ENCODE measurements at regions not wholly inside any gene's neighbourhood (a gene's known extent, or its start where the extent isn't known, plus 50 kb on each side); places are given as distances from the start of the nearest gene placed in this dataset.

GRCh38 chr21:28402616-28402989 lies 590.1 kb downstream of the LTN1 start:
- no peaks in the 10 kb centered on the region for H3K27me3 ChIP-seq
- no peaks in the 10 kb centered on the region for H3K36me3 ChIP-seq
- no peaks in the 10 kb centered on the region for H3K9me3 ChIP-seq
- no peak for DNase-seq (ENCODE audit: low spot score in 2 of 2)
- no peak overlapping the region for H3K4me3 ChIP-seq
- H3K4me1 ChIP-seq, result no peaks in the 10 kb centered on the region
- intact Hi-C loops (cut with DNase I), result no loop called here
- TF ChIP-seq CTCF (IDR thresholded peaks at IDR 0.05), result no peak
- H3K27ac ChIP-seq, result no peak overlapping the region

- intact Hi-C loops (cut with DNase I), result no loop called here
- Histone ChIP-seq H3K4me1 (no peaks in the 10 kb centered on the region), H3K9me3 (no peaks in the 10 kb centered on the region), H3K27me3 (no peaks in the 10 kb centered on the region), H3K27ac (no peak overlapping the region), H3K36me3 (no peaks in the 10 kb centered on the region), H3K4me3 (no peak overlapping the region)
- DNase-seq (ENCODE audit: low spot score in 2 of 2), result no peak
- TF ChIP-seq CTCF (IDR thresholded peaks at IDR 0.05), result no peak
Observed at GRCh38 chr21:28397040-28397439, 595.6 kb downstream of the LTN1 start.

- Histone ChIP-seq H3K4me3 (no peak overlapping the region), H3K4me1 (no peaks in the 10 kb centered on the region), H3K27me3 (no peaks in the 10 kb centered on the region), H3K27ac (no peak overlapping the region), H3K9me3 (no peaks in the 10 kb centered on the region), H3K36me3 (no peaks in the 10 kb centered on the region)
- intact Hi-C loops (cut with DNase I), result no loop called here
- TF ChIP-seq CTCF (IDR thresholded peaks at IDR 0.05), result no peak
- no peak for DNase-seq (ENCODE audit: low spot score in 2 of 2)
Observed at GRCh38 chr21:28396421-28396820, 596.3 kb downstream of the LTN1 start.

GRCh38 chr21:28393279-28393678 lies 599.4 kb downstream of the LTN1 start:
- Histone ChIP-seq H3K4me3 (no peak overlapping the region), H3K4me1 (no peaks in the 10 kb centered on the region), H3K27ac (no peak overlapping the region), H3K9me3 (no peaks in the 10 kb centered on the region), H3K36me3 (no peaks in the 10 kb centered on the region), H3K27me3 (no peaks in the 10 kb centered on the region)
- TF ChIP-seq CTCF (IDR thresholded peaks at IDR 0.05), result no peak
- no peak for DNase-seq (ENCODE audit: low spot score in 2 of 2)
- intact Hi-C loops (cut with DNase I), result no loop called here

- no peaks in the 10 kb centered on the region for H3K36me3 ChIP-seq
- H3K27me3 ChIP-seq, result no peaks in the 10 kb centered on the region
- no peak for TF ChIP-seq CTCF (IDR thresholded peaks at IDR 0.05)
- H3K4me1 ChIP-seq, result no peaks in the 10 kb centered on the region
- H3K4me3 ChIP-seq, result no peak overlapping the region
- intact Hi-C loops (cut with DNase I), result no loop called here
- DNase-seq (ENCODE audit: low spot score in 2 of 2), result no peak
- no peaks in the 10 kb centered on the region for H3K9me3 ChIP-seq
- H3K27ac ChIP-seq, result no peak overlapping the region
Observed at GRCh38 chr21:28391938-28392849, 600.5 kb downstream of the LTN1 start.
